Embryonic facial prominence (tissue), 1 donor: ENCODE measurements at regions not wholly inside any gene's neighbourhood (a gene's known extent, or its start where the extent isn't known, plus 50 kb on each side); places are given as distances from the start of the nearest gene placed in this dataset.

Source experiments
- DNase-seq: peaks from one replicate; pipeline ENCODE4 v3.0.0-alpha.2; 2016; ENCODE audit errors: extremely low spot score

- no peak for DNase-seq
These were observed 140.1 kb downstream of the ZDHHC20 start for GRCh38 chr13:21318891-21319532.

- no peak for DNase-seq
These were observed 139.0 kb downstream of the ZDHHC20 start for GRCh38 chr13:21319869-21320641.

GRCh38 chr13:21320642-21321034, 138.5 kb downstream of the ZDHHC20 start:
- no peak for DNase-seq

GRCh38 chr13:21321269-21321668, 137.8 kb downstream of the ZDHHC20 start:
- DNase-seq = no peak

GRCh38 chr13:21322327-21322965, 136.7 kb downstream of the ZDHHC20 start:
- no peak for DNase-seq
